ENCODE measurements at regions not wholly inside any gene's neighbourhood (a gene's known extent, or its start where the extent isn't known, plus 50 kb on each side); places are given as distances from the start of the nearest gene placed in this dataset.

- H3K4me1 ChIP-seq (ENCODE audit: control insufficient read depth, insufficient read depth, low read length): no peaks in the 10 kb centered on the region
- TF ChIP-seq KAT2A (conservative IDR thresholded peaks at IDR 0.05; ENCODE audit: control insufficient read depth, low read depth, low read length) (no peak), GATAD2B (conservative IDR thresholded peaks at IDR 0.05; ENCODE audit: low read depth) (no peak), RAD21 (IDR thresholded peaks at IDR 0.05; ENCODE audit: insufficient read depth, low read depth, low read length) (0 out of 2 replicates have a peak, but pooled peaks have one; percentile 13)
Measured at GRCh38 chr11:109791337-109791736, 301.9 kb upstream of the ZC3H12C start.

DNA sequence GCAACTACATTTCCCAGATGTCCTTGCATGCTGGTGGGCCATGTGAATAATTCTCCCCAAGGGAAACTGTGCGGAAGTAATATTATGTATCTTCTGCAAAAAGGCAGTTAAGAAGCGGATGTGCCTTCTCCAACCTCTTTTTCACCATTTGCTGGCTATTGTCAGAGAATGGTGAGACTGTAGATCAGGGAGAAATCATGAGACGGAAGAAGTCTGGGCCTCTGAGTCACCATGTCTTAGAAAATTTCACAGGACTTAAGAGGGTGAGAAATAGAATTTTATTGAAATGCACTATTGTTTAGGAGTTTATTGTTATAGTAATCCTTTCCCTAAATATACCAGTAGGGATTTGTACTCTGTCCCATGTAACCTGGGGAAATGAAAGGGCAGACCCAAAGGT, 298.7 kb upstream of the ZC3H12C start:
- RAD21 ChIA-PET (ENCODE audit: unreplicated experiment): no interaction called here
- BruUV-seq (replicated peaks): no TSS peak
- in situ Hi-C loops (cut with MboI): no loop called here
- ATAC-seq (no peak), DNase-seq (ENCODE audit: low read depth, low spot score) (no peak), FAIRE-seq (no peak)
- H3K79me2 ChIP-seq (ENCODE audit: control insufficient read depth, insufficient read depth, low read length): no peaks in the 10 kb centered on the region
- H3K27me3 ChIP-seq (replicated peaks in 1 of 2; ENCODE audit: control insufficient read depth in 2 of 2, insufficient read depth in 2 of 2, low read length in 1 of 2): 0 out of 4 replicates have a peak, but pooled peaks cover 0 to under 1% of the 10 kb centered on the region in 2 experiments
- CTCF ChIA-PET: interaction anchor here (0.5 kb wide), 1 partner anchor 8 kb away, joined by 4 read pairs; no protein-coding TSS in a partner anchor
- SMC1A ChIA-PET (ENCODE audit: uncharacterized antibody, unreplicated experiment): no interaction called here
- no peak overlapping the region for H3K27ac ChIP-seq (ENCODE audit: control insufficient read depth, insufficient read depth)
- H2AFZ ChIP-seq (ENCODE audit: control insufficient read depth, low read depth, low read length): no peak overlapping the region
- H3K4me3 ChIP-seq: no peak overlapping the region
- TF ChIP-seq USF1 (IDR thresholded peaks at IDR 0.05; ENCODE audit: borderline replicate concordance, extremely low read length, insufficient read depth, low read depth, low read length): no peak
- TF ChIP-seq NFIC (IDR thresholded peaks at IDR 0.05; ENCODE audit: low read depth, low read length): no peak
- no peak for TF ChIP-seq PAX8 (IDR thresholded peaks at IDR 0.05)
- no peak for TF ChIP-seq BCL11A (IDR thresholded peaks at IDR 0.05; ENCODE audit: low read depth, low read length)
- TF ChIP-seq SREBF1 (IDR thresholded peaks at IDR 0.05; ENCODE audit: low read length): no peak
- no peaks in the 10 kb centered on the region for H3K4me1 ChIP-seq (ENCODE audit: control insufficient read depth, insufficient read depth, low read length)
- no peaks in the 10 kb centered on the region for H3K9me3 ChIP-seq (replicated peaks; ENCODE audit: control insufficient read depth, insufficient read depth, low read length)
- no peak overlapping the region for H3K4me2 ChIP-seq (ENCODE audit: control insufficient read depth, insufficient read depth)
- POLR2A ChIA-PET: no interaction called here
- 56% methylated on average over 3 of the region's 3 CpGs for WGBS (ENCODE audit: insufficient coverage, insufficient replicate concordance, low lambda C conversion rate, missing lambda C conversion rate)
- no peak overlapping the region for H3K9ac ChIP-seq (ENCODE audit: control insufficient read depth, insufficient read depth, low read length)
- H3K36me3 ChIP-seq (ENCODE audit: control insufficient read depth in 2 of 2, insufficient read depth in 2 of 2, low read length in 1 of 2): no peaks in the 10 kb centered on the region
- intact Hi-C loops (cut with micrococcal nuclease; ENCODE audit: unreplicated experiment): no loop called here
- H4K20me1 ChIP-seq (ENCODE audit: control insufficient read depth, insufficient read depth): no peaks in the 10 kb centered on the region

More at GRCh38 chr11:109791337-109791736, 301.9 kb upstream of the ZC3H12C start:
- H3K36me3 ChIP-seq (ENCODE audit: control insufficient read depth in 2 of 2, insufficient read depth in 2 of 2, low read length in 1 of 2): no peaks in the 10 kb centered on the region
- H3K4me3 ChIP-seq: no peak overlapping the region
- no peak overlapping the region for H3K9ac ChIP-seq (ENCODE audit: control insufficient read depth, insufficient read depth, low read length)
- DNase-seq (ENCODE audit: low read depth, low spot score) (no peak), FAIRE-seq (no peak), ATAC-seq (no peak)
- BruUV-seq (replicated peaks): no TSS peak
- H3K79me2 ChIP-seq (ENCODE audit: control insufficient read depth, insufficient read depth, low read length): no peaks in the 10 kb centered on the region
- intact Hi-C loops (cut with micrococcal nuclease; ENCODE audit: unreplicated experiment) (no loop called here), in situ Hi-C loops (cut with MboI) (no loop called here)
- H3K4me2 ChIP-seq (ENCODE audit: control insufficient read depth, insufficient read depth): no peak overlapping the region
- RAD21 ChIA-PET (ENCODE audit: unreplicated experiment): no interaction called here
- 0 out of 4 replicates have a peak, but pooled peaks cover 0 to 2% of the 10 kb centered on the region in 2 experiments for H3K27me3 ChIP-seq (replicated peaks in 1 of 2; ENCODE audit: control insufficient read depth in 2 of 2, insufficient read depth in 2 of 2, low read length in 1 of 2)
- H3K27ac ChIP-seq (ENCODE audit: control insufficient read depth, insufficient read depth): no peak overlapping the region
- no peak overlapping the region for H2AFZ ChIP-seq (ENCODE audit: control insufficient read depth, low read depth, low read length)
- CTCF ChIA-PET: no interaction called here
- POLR2A ChIA-PET: no interaction called here
- H3K9me3 ChIP-seq (replicated peaks; ENCODE audit: control insufficient read depth, insufficient read depth, low read length): no peaks in the 10 kb centered on the region
- WGBS (ENCODE audit: insufficient coverage, insufficient replicate concordance, low lambda C conversion rate, missing lambda C conversion rate): 67% methylated on average over 2 of the region's 2 CpGs
- SMC1A ChIA-PET (ENCODE audit: uncharacterized antibody, unreplicated experiment): interaction anchor here (1.0 kb wide), 1 partner anchor 8 kb away, joined by 3 read pairs; no protein-coding TSS in a partner anchor
- H4K20me1 ChIP-seq (ENCODE audit: control insufficient read depth, insufficient read depth): no peaks in the 10 kb centered on the region
